ENCODE measurements at regions not wholly inside any gene's neighbourhood (a gene's known extent, or its start where the extent isn't known, plus 50 kb on each side); places are given as distances from the start of the nearest gene placed in this dataset.

DNA sequence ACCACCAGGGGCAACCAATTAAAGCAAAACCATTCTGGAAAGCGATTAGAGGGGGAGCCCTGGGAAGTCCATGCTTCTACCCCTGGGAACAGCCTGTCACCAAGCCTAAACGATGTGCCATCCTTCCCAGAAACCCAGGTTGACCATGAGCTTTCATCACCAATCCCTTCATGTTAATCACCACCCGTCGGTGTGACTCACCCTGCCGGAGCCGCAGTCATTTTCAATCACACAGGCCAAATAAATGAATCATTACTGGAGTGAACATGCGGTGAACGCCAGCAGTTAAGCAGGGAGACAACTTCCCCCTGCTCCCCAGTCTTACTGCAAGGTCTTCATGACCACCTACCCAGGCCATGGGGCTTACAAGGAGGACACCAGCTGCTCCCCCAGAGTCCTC lies 308.8 kb downstream of the AJAP1 start:
- DNase-seq (ENCODE audit: insufficient read length, low spot score) (no peak), FAIRE-seq (no peak)

DNA sequence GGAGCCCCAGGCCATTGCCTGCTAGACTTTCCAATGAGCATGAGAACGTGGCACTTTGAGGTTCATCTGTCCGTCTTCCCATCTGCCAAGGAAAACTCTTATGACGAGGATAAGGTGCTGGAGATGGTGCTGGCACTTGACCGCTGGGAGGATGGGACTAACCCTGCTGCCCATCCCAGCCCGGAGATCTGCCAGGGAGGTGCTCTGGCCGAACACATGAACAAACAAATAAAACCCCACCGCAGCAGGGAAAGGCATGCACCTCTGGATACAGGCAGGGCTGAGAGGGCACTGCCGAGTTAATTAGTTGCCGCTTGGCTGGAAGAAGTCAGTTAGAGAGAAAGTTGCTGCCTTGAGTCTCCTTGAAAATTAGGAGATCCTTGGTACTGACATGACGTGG lies 308.4 kb downstream of the AJAP1 start:
- no peak for DNase-seq (ENCODE audit: insufficient read length, low spot score)
- no peak for FAIRE-seq

DNA sequence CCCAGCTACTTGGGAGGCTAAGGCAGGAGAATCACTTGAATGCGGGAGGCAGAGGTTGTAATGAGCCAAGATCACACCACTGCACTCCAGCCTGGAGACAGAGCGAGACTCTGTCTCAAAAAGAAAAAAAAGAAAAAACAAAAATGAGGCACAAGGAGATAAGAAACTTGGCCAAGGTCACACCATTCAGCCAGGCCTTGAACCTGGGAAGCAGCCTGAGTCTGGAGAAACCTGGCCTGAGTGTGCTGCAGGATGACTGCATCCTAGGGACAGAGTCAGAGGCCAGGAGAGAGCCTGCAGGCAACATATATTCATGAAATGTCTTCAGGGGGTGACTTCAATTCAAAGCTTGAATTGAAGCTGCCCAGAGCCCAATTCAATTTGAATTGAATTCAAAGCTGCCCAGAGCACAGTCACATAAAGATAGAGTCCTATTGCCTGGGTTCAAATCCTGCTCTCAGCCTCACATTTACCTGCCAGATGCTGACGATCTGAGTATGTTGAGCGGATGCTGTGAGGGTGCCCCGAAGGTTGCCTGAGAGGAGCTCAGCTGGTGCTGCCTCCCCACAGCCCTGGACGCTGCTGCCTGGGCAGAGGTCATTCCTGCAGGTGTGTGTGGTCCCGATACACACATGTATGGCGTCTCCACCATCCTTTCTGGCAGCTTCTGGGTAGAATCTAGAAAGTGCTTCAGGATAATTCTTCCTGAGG lies 307.7 kb downstream of the AJAP1 start:
- no peak for DNase-seq (ENCODE audit: insufficient read length, low spot score)
- FAIRE-seq: no peak

DNA sequence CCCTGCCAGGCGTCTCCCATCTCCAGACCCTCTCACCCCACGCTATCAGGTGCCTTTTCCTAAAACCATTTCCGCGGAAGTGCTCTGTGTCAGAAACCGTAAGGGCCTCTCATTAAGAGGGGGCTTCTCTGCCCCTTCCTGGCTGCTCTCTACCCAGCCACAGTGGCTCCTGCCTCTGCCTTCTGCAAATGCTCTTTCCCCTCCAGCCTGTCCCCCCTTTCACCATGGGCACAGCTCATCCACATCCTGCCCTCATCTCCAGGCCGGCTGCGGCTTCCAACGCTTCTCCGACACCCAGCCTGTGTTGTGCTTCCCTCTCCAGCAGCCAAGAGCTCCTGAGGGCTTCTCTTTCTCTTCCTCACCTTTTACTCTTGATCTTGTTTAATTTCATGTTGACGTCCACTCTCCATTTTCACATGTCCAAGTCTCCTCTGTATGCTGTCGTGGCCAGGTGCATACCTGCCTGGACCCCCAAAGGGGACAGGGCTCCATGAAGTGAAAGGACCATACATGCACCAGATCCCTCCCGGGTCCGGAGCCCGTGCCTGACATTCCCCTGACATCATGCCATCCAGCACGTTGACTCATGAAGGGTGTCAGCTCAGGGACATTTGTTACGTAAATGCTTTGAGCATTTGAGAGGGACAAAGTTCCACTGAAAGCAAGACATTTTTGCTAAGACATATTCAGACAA lies 306.5 kb downstream of the AJAP1 start:
- FAIRE-seq (no peak), DNase-seq (ENCODE audit: insufficient read length, low spot score) (no peak)

DNA sequence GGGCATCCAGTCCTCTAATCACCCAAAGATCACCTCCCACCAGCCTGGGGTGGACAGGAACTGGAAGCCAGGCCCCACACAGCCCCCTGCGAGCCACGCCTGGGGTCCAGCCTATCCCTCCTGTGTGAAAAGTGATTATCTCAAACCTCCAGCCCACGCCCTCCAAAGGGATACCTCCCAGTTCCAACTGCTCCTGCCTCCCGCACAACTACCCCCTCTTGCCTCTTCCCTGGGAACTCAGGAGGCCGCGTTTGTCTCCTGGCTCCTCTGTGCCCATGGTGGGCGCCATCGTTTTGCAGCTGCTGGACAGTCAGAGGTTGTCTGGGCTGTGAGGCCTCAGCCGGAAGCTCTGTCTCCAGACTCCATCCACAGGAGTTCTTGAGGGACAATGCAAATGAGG lies 305.9 kb downstream of the AJAP1 start:
- FAIRE-seq (no peak), DNase-seq (ENCODE audit: insufficient read length, low spot score) (no peak)

DNA sequence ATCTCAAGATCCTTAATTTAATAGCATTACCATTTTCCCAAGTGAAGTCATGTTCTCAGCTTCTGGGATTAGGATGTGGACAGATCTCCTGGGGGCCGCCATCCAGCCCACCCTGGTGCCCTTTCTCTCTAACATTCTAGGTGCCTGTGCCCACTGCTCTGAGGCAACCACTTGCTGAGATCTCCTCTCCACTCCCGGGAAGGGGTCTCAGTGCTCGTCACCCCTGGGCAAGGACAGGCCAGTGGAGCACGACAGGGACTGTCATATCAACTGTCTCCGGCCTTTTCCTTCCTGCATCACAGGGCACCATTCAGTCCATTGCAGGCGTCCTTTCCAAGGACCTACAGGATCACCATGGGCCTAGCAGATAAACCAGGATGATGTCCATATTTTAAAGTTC lies 304.8 kb downstream of the AJAP1 start:
- DNase-seq (ENCODE audit: insufficient read length, low spot score) (no peak), FAIRE-seq (no peak)

DNA sequence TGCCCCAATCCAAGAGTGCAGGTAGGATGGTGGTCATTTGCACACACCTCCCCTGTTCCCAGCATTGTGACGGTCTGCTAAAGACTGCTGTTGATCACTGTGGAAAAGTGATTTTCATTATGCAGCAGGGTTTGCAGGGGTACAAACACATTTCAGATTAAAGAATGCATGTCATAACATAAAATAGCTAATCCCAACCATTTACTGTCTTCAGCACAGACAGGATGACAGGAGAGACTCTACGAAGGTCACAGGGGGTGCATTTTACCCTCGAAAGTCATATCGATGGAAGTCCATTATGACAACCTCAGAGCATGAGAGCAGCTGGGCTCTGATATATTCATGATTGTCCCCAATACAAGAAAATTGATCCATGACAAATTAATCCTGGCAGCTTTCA lies 302.6 kb downstream of the AJAP1 start:
- DNase-seq (ENCODE audit: insufficient read length, low spot score) (no peak), FAIRE-seq (no peak)

DNA sequence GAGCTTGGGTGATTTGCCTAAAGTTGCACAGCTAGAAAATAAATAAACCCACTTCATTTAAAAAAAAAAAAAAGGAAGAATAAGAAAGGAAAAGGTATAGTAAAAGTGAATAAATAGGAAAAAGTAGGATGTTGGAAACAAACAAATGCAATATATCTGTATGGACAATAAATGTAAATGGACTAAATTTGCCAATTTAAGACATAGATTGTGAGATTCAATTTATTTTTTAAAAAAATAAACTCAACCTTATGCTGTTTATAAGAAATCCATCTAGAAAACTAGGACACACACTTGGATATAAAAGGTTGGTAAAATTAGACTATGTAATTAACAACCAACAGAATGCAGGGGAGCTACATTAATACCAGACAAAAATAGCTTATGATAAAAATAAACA lies 300.0 kb downstream of the AJAP1 start:
- no peak for DNase-seq (ENCODE audit: insufficient read length, low spot score)

DNA sequence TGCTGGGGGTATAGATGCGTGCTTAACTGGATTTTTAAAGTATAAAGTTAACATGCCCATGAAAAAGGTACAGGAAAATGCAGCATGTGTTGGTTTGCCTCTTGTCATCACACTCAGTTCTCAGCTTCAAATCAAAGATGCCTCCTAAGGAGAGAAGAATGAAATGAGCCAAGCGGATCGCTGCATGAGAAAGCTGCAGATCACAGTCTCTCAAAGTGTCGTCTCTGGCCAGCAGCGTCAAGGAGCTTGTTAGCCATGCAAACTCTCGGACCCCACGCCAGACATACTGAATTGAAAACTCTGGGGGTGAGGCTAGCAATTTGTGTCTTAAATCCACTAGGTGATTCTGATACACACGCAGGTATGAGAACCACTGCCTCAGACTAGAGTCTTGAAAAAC lies 297.2 kb downstream of the AJAP1 start:
- FAIRE-seq: no peak
- DNase-seq (ENCODE audit: insufficient read length, low spot score): no peak

More for the DNA sequence above, 300.0 kb downstream of the AJAP1 start:
- FAIRE-seq: no peak

DNA sequence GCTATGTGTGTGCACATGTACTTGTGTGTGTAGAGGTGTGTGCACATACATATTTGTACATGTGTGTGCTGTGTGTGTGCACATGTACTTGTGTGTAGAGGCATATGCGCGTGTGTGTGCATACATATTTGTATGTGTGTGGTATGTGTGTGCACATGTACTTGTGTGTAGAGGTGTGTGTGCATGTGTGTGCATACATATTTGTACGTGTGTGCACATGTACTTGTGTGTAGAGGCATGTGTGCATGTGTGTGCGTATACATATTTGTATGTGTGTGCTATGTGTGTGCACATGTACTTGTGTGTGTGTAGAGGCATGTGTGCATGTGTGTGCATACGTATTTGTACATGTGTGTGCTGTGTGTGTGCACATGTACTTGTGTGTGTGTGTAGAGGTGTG lies 291.9 kb downstream of the AJAP1 start:
- DNase-seq (ENCODE audit: insufficient read length, low spot score) (no peak), FAIRE-seq (no peak)

DNA sequence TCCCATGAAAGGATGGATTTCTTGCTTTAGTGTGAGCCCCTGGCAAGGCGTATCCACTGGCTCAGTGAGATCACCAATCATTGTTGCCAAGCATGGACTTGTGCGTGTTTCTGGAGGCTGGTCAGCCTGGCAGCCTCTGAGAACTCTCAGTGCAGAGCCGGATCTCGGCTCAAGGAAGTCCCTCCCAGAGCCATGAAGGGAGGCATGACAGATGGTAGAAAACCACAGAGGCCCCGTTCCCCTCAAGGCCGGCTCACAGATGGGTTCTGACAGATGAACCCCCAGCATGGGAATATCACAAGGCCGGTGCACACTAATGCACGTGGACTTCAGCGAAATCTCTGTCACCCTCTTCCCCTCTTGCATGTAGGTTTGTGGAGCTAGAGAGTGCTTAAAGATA lies 290.5 kb downstream of the AJAP1 start:
- FAIRE-seq: no peak
- no peak for DNase-seq (ENCODE audit: insufficient read length, low spot score)

DNA sequence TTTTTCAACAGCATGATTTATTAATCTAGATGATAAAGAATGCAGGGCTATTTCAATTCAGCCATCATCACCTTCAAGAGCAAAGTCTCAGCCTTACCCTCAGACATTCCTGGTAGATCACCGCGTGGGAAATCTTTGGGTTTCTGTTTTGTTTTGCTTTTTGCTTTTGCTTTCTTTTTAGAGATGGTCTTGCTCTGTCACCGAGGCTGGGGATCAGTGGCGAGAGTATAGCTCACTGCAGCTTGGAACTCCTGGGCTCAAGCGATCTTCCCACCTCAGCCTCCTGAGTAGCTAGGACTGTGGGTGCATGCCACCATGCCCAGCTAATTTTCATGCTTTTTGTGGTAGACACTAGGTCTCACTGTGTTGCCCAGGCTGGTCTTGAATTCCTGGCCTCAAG lies 289.7 kb downstream of the AJAP1 start:
- DNase-seq (ENCODE audit: insufficient read length, low spot score) (no peak), FAIRE-seq (no peak)

DNA sequence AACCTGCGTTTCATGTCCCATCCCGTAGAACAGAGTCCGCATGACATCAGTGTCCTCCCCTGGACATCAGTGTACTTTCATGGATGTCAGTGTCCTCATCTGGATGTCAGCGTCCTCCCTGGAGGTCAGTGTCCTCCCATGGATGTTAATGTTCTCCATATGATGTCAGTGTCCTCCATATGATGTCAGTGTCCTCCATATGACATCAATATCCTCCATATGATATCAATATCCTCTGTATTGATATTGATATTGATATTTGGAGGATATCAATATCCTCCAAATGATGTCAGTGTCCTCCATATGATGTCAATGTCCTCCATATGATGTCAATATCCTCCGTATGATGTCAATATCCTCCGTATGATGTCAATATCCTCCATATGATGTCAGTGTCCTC lies 284.9 kb downstream of the AJAP1 start:
- DNase-seq (ENCODE audit: insufficient read length, low spot score) (no peak), FAIRE-seq (peak; percentile 77)

DNA sequence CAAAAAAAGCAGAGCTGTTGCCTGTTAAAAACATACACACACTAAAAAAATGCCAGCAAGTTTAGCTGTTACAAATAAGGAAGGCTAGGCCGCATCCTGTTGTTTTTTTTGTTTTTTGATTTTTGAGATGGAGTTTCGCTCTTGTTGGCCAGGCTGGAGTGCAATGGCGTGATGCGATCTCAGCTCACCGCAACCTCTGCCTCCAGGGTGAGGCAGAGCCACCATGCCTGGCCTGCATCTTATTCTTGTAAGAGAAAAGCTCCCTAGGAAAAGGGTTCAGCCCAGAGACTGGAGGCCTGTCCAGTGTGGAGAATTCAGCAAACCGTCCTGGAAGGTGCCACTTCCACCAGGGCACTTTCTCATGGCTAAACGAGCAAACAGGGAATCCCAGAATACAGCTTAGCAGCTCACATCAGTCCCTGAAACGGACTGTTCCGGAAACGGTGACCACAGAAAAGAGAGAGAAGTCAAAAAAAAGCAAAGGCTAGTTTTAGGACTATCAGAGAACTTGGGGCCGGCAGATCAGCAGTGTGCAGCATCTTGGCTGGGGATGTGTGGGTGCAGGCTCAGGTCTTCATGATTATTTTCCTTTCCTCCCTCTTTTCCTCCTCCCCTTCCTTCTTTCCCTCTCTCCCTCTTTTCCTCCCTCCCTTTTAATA lies 283.6 kb downstream of the AJAP1 start:
- FAIRE-seq (no peak), DNase-seq (ENCODE audit: insufficient read length, low spot score) (no peak)

DNA sequence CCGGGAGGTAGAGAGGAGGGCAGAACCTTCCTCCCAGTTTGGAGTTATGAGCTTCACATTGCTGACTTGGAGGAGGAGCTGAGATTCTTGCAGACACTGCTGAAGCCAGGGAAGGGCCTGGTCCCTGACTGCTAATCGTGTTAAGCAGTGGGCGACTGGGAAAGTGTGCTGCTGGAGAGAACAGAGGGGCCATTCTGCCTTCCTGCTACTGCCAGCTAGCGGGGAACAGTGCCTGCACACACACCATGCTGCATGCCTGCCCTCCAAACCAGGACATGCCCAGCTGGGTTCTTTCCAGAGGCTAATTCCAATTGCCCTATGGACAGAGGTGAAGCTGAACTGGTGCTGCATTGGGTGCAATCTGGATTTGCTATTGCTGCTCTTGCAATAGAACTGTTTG lies 281.4 kb downstream of the AJAP1 start:
- FAIRE-seq: no peak
- DNase-seq (ENCODE audit: insufficient read length, low spot score): no peak

DNA sequence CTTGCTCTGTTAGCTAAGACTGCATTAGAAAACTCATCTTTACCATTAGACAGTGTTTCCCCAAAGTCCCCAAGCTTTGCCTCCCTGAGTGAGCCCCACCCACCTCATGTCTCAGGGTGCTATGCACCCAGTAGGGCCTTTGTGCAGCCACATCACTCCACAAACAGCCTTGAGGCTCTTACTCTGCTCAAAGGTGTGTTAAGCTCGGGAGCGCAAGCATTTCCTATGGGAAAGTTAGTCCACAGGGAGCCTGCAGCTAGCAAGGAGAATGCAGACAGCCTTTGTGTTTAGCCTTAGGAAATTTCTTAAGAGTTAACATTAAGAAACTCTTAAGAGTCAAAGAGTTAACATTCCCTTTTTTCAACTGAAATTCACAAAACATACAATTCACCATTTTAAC lies 278.8 kb downstream of the AJAP1 start:
- no peak for DNase-seq (ENCODE audit: insufficient read length, low spot score)
- no peak for FAIRE-seq

DNA sequence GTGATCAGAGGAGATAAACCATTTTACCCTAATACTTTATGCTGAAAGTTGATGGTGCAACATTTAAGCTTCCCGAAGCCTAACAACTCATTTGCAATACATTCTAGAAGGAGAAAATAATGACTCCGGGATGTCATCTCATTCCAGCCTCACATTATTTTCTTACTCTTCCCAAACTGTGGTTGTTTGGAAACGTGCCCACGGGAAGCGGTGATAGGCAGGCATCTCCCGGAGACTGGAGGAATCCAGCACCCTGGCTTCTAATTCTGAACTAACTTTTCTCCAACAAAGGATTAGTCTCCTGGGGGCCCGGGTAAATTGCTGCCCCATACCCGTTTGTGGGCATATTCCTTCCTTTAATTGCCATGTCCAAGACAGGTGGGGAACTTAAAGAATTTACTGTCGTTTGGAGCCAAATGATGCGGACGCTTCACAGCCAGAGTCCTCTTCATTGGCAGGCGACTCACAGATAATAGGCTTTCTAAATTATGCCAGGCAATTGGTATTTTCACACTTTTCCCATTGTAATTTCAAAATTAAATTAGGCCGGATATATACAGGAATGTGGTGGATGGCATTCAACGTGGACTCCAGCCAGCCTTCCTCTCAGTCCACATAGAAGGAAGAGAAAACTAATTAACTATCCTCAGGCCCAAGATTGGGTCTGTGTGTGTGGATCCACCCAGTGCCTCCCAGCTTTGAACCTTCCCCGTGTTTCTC lies 278.1 kb downstream of the AJAP1 start:
- FAIRE-seq: no peak
- no peak for DNase-seq (ENCODE audit: insufficient read length, low spot score)

DNA sequence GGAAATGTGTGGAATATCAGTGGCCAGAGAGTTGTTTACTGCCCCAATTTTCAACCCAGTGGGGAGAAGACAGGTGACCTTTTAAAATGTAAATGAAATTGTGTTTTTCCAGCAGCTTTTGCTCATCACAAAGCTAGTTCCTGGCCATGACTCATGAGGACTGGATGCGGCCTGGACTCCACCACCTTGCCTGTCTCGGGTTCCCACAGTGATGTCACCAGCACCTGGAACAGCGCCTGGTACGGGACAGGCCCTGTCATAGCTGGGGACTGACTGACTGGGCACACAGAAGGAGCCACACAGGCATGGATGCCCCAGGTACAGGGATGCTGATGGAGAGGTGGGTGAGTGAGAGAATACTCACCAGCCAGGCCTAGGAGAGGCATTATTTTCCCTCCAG lies 277.1 kb downstream of the AJAP1 start:
- no peak for DNase-seq (ENCODE audit: insufficient read length, low spot score)

DNA sequence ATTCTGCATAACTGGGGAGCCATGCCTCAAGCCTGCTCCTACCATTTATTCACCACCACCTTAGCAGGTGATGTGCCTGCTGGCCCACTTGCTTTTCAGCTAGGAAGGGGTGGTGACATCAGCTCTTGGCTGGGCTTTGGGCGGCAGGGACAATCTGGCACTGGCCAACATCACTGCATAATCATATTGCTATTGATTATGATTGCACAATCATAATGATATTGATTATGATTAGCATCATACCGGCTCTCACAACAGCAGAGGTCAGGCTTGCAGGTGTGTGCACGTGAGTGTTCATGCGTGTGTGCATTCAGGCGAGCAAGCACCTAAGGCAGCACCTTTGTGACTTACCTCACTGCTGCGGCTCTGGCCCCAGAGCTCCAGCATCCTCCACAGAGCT lies 273.8 kb downstream of the AJAP1 start:
- DNase-seq (ENCODE audit: insufficient read length, low spot score): no peak
- FAIRE-seq: no peak

More for the DNA sequence above, 277.1 kb downstream of the AJAP1 start:
- FAIRE-seq: no peak

DNA sequence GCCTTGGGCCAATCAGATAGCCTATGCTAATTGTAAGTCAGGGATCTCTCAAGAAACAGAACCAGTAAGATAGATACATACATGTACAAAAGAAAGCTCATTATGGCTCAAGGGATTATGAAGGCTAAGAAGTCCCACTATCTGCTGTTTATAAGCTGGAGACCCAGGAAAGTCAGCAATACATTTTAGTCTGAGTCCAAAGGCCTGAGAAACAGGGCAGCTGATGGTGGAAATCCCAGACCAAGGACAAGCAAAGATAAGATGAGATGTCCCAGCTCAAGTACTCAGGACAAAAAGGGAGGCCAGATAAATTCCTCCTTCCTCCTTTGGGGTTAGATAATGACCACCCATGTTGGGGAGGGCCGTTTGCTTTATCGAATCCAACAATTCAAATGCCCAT lies 269.9 kb downstream of the AJAP1 start:
- FAIRE-seq: no peak
- no peak for DNase-seq (ENCODE audit: insufficient read length, low spot score)

DNA sequence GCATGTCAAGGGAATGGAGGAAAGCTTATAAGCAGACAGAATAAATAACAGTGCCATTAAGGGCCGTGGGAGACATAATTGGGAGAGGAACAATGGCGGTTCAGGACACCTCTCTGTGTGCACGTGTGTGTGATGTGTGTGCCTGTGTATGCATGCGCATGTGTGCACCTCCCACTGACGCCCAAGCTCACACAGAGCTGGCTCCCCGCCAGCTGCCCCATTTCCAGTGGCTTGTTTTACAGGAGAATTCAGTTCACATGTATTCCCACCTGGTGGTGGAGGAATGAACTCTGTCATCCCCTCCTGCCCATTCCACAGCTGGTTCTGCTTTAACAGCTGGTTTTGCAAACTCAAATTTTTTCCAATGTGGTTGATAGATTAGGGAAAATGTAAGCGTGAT lies 262.2 kb downstream of the AJAP1 start:
- FAIRE-seq: no peak
- no peak for DNase-seq (ENCODE audit: insufficient read length, low spot score)

Measured in GM19239 (cell line).